ENCODE measurements at regions not wholly inside any gene's neighbourhood (a gene's known extent, or its start where the extent isn't known, plus 50 kb on each side); places are given as distances from the start of the nearest gene placed in this dataset.

GRCh38 chr13:23018143-23018542, 162.6 kb upstream of the SGCG start:
- no peaks in the 10 kb centered on the region for H3K4me1 ChIP-seq
- H3K4me3 ChIP-seq, result no peak overlapping the region
- H3K27me3 ChIP-seq, result no peaks in the 10 kb centered on the region
- no peaks in the 10 kb centered on the region for H3K9me3 ChIP-seq
- no peaks in the 10 kb centered on the region for H3K36me3 ChIP-seq
- WGBS, 2 donors (ENCODE audit: low coverage in 1 of 2), result 75 to 89% methylated on average over 3 of the region's 3 CpGs
- ATAC-seq, result no peak
- TF ChIP-seq CTCF (IDR thresholded peaks at IDR 0.05) (no peak), EP300 (IDR thresholded peaks at IDR 0.05) (no peak), POLR2AphosphoS5 (IDR thresholded peaks at IDR 0.05) (no peak), POLR2A (IDR thresholded peaks at IDR 0.05) (no peak)
- no peak overlapping the region for H3K27ac ChIP-seq

- Histone ChIP-seq H3K36me3 (no peaks in the 10 kb centered on the region), H3K27ac (no peak overlapping the region), H3K27me3 (no peaks in the 10 kb centered on the region), H3K4me3 (no peak overlapping the region), H3K4me1 (no peaks in the 10 kb centered on the region), H3K9me3 (no peaks in the 10 kb centered on the region)
- TF ChIP-seq CTCF (IDR thresholded peaks at IDR 0.05), result peak; percentile 69 to 82 (median 78)
- no peak for TF ChIP-seq EP300 (IDR thresholded peaks at IDR 0.05)
- TF ChIP-seq POLR2A (IDR thresholded peaks at IDR 0.05), result no peak
- 10 to 12% methylated on average over 5 of the region's 5 CpGs for WGBS, 2 donors (ENCODE audit: low coverage in 1 of 2)
- no peak for ATAC-seq
Measured at GRCh38 chr13:23020246-23020843, 160.4 kb upstream of the SGCG start.

GRCh38 chr13:23021906-23022305, 158.9 kb upstream of the SGCG start:
- Histone ChIP-seq H3K4me1 (no peaks in the 10 kb centered on the region), H3K27me3 (no peaks in the 10 kb centered on the region), H3K36me3 (no peaks in the 10 kb centered on the region), H3K4me3 (no peak overlapping the region), H3K9me3 (no peaks in the 10 kb centered on the region), H3K27ac (no peak overlapping the region)
- 80 to 87% methylated on average over 4 to 5 of the region's 5 CpGs for WGBS, 2 donors (ENCODE audit: low coverage in 1 of 2)
- TF ChIP-seq CTCF (IDR thresholded peaks at IDR 0.05), result no peak
- TF ChIP-seq EP300 (IDR thresholded peaks at IDR 0.05), result no peak
- no peak for TF ChIP-seq POLR2A (IDR thresholded peaks at IDR 0.05)
- no peak for TF ChIP-seq POLR2AphosphoS5 (IDR thresholded peaks at IDR 0.05)
- no peak for ATAC-seq

- no peak for ATAC-seq
- Histone ChIP-seq H3K27ac (no peak overlapping the region), H3K4me1 (no peaks in the 10 kb centered on the region), H3K27me3 (no peaks in the 10 kb centered on the region), H3K36me3 (no peaks in the 10 kb centered on the region), H3K9me3 (no peaks in the 10 kb centered on the region), H3K4me3 (no peak overlapping the region)
- WGBS, 2 donors (ENCODE audit: low coverage in 1 of 2), result 79 to 82% methylated on average over 5 to 7 of the region's 7 CpGs
- no peak for TF ChIP-seq EP300 (IDR thresholded peaks at IDR 0.05)
- TF ChIP-seq POLR2A (IDR thresholded peaks at IDR 0.05), result no peak
- TF ChIP-seq CTCF (IDR thresholded peaks at IDR 0.05), result no peak
- no peak for TF ChIP-seq POLR2AphosphoS5 (IDR thresholded peaks at IDR 0.05)
Measured at GRCh38 chr13:23022704-23023103, 158.1 kb upstream of the SGCG start.

- 56 to 73% methylated on average over 2 to 5 of the region's 5 CpGs for WGBS, 2 donors (ENCODE audit: low coverage in 1 of 2)
- TF ChIP-seq POLR2A (IDR thresholded peaks at IDR 0.05) (no peak), EP300 (IDR thresholded peaks at IDR 0.05) (no peak), POLR2AphosphoS5 (IDR thresholded peaks at IDR 0.05) (no peak), CTCF (IDR thresholded peaks at IDR 0.05) (no peak)
Measured at GRCh38 chr13:23025864-23026608, 154.7 kb upstream of the SGCG start.

More at GRCh38 chr13:23025864-23026608, 154.7 kb upstream of the SGCG start:
- Histone ChIP-seq H3K27me3 (no peaks in the 10 kb centered on the region), H3K27ac (no peak overlapping the region), H3K9me3 (no peaks in the 10 kb centered on the region), H3K4me3 (no peak overlapping the region), H3K4me1 (no peaks in the 10 kb centered on the region), H3K36me3 (no peaks in the 10 kb centered on the region)
- no peak for ATAC-seq

Measured in gastroesophageal sphincter (tissue), 4 donors.